OCI-LY1 (cell line): ENCODE measurements at regions not wholly inside any gene's neighbourhood (a gene's known extent, or its start where the extent isn't known, plus 50 kb on each side); places are given as distances from the start of the nearest gene placed in this dataset.

ENCODE experiments used
- H2AFZ ChIP-seq: fragments of 200-600 bp; sonication (generic), shearing (Covaris generic); 2 replicates; pipeline ENCODE4 v1.6.0; 2014; ENCODE audit warnings: antibody characterized with exemption, mild to moderate bottlenecking, low read length
- H3F3A ChIP-seq: fragments of 200-600 bp; sonication (generic), shearing (Covaris generic); 2 replicates; pipeline ENCODE4 v1.6.0; 2014; ENCODE audit warnings: mild to moderate bottlenecking, antibody characterized with exemption, low read length, moderate library complexity; ENCODE audit not compliant: insufficient read depth
- H3K27ac ChIP-seq: fragments of 200-600 bp; sonication (generic); 2 replicates; pipeline ENCODE4 v1.5.1; 2014; ENCODE audit warnings: low read length, mixed run types, mild to moderate bottlenecking, low read depth; ENCODE audit not compliant: poor library complexity, severe bottlenecking
- H3K27me3 ChIP-seq: fragments of 200-600 bp; sonication (generic); 2 replicates; pipeline ENCODE4 v1.6.0; 2014; ENCODE audit warnings: antibody characterized with exemption, mild to moderate bottlenecking, low read length, moderate library complexity; ENCODE audit not compliant: insufficient read depth
- H3K36me3 ChIP-seq: fragments of 200-600 bp; sonication (generic); 2 replicates; pipeline ENCODE4 v1.6.1; 2014; ENCODE audit warnings: mild to moderate bottlenecking, antibody characterized with exemption, low read length, moderate library complexity, mixed read lengths; ENCODE audit not compliant: insufficient read depth
- H3K4me1 ChIP-seq: fragments of 200-600 bp; sonication (generic); 2 replicates; pipeline ENCODE4 v1.5.1; 2014; ENCODE audit warnings: mild to moderate bottlenecking, low read length, moderate library complexity; ENCODE audit not compliant: insufficient read depth, severe bottlenecking
- H3K4me2 ChIP-seq: fragments of 200-600 bp; sonication (generic), shearing (Covaris generic); 2 replicates; pipeline ENCODE4 v1.6.1; 2014; ENCODE audit warnings: low read length
- H3K4me3 ChIP-seq: fragments of 200-600 bp; sonication (generic); 2 replicates; pipeline ENCODE4 v1.5.1; 2014; ENCODE audit warnings: low read length, low read depth, mild to moderate bottlenecking, mixed read lengths; ENCODE audit not compliant: poor library complexity, severe bottlenecking
- H3K79me2 ChIP-seq: fragments of 200-600 bp; shearing (Covaris generic); 2 replicates; pipeline ENCODE4 v1.6.1; 2016; ENCODE audit warnings: mixed run types, low read length, mixed read lengths; ENCODE audit not compliant: insufficient read depth
- H3K9ac ChIP-seq: fragments of 200-600 bp; sonication (generic), shearing (Covaris generic); 2 replicates; pipeline ENCODE4 v1.6.1; 2014; ENCODE audit warnings: mild to moderate bottlenecking, low read length, mixed read lengths
- H3K9me2 ChIP-seq: fragments of 200-600 bp; sonication (generic), shearing (Covaris generic); 2 replicates; pipeline ENCODE4 v1.6.1; 2014; ENCODE audit warnings: low read depth, mild to moderate bottlenecking, low read length, mixed read lengths
- H3K9me3 ChIP-seq: fragments of 200-600 bp; shearing (Covaris generic); 2 replicates; pipeline ENCODE4 v1.6.1; 2014; ENCODE audit warnings: low read length, mixed read lengths
- H4K20me1 ChIP-seq: fragments of 200-600 bp; sonication (generic), shearing (Covaris generic); 2 replicates; pipeline ENCODE4 v1.6.0; 2016; ENCODE audit warnings: mild to moderate bottlenecking, low read length; ENCODE audit not compliant: insufficient read depth
- CTCF ChIP-seq: fragments of 200-600 bp; sonication (generic), shearing (Covaris generic); IDR thresholded peaks from 2 replicates; pipeline ENCODE4 v1.5.1; 2017; ENCODE audit warnings: mild to moderate bottlenecking, antibody characterized with exemption, low read length, moderate library complexity, mixed read lengths
- EZH2 ChIP-seq: fragments of 200-600 bp; sonication (generic), shearing (Covaris generic); IDR thresholded peaks from 2 replicates; pipeline ENCODE4 v1.8.0; 2017; ENCODE audit warnings: borderline replicate concordance, mixed run types, mild to moderate bottlenecking, antibody characterized with exemption, low read length, moderate library complexity, mixed read lengths

DNA sequence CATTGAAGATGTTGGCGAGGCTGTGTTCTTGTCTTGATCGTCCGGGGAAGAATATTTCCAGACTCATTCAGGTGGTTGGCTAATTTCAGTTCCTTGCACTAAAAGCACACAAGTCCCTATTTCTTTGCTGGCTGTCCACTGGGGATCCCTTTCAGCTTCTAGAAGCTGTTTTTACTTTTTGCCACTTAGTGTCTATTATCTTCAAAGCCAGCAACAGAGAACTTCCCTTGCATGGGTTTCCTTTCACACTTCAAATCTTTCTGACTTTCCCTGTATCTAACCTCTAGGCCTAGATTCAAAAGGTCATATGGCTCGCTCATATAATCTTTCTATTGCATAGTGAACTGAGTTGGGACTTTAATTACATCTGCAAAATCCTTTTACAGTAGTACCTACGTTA is 215.3 kb upstream of the PCDH9 start:
- no peaks in the 10 kb centered on the region for H3K4me1 ChIP-seq
- no peaks in the 10 kb centered on the region for H4K20me1 ChIP-seq
- no peaks in the 10 kb centered on the region for H3F3A ChIP-seq
- H3K27me3 ChIP-seq: no peaks in the 10 kb centered on the region
- H3K4me3 ChIP-seq: no peak overlapping the region
- H3K27ac ChIP-seq: no peak overlapping the region
- no peaks in the 10 kb centered on the region for H3K9me2 ChIP-seq
- no peaks in the 10 kb centered on the region for H3K9me3 ChIP-seq
- no peak overlapping the region for H3K4me2 ChIP-seq
- H3K36me3 ChIP-seq: no peaks in the 10 kb centered on the region
- H3K79me2 ChIP-seq: no peaks in the 10 kb centered on the region
- H3K9ac ChIP-seq: no peak overlapping the region
- TF ChIP-seq EZH2 (no peak), CTCF (no peak)
- H2AFZ ChIP-seq: no peak overlapping the region

DNA sequence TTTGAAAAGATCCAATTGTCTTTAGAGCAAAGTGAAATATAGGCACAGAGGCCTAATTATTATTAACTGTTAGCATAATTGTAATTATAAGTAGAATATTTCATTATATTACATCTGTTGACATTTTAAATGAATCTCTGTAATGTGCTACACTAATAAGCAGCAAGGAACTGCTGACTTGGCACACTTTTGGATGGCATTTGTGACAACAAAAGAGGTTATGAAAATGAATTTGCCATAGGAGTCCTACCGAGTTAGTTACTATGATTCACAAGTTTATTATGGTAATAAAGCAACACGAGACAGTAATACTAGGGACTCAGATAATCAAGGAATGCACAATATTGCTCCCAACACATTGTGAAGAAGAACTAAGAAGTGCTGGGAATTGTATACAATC is 213.8 kb upstream of the PCDH9 start:
- Histone ChIP-seq H3K4me2 (no peak overlapping the region), H3K36me3 (no peaks in the 10 kb centered on the region), H2AFZ (no peak overlapping the region), H3K4me1 (no peaks in the 10 kb centered on the region), H3K4me3 (no peak overlapping the region), H4K20me1 (no peaks in the 10 kb centered on the region), H3K27me3 (no peaks in the 10 kb centered on the region), H3K79me2 (no peaks in the 10 kb centered on the region), H3K27ac (no peak overlapping the region), H3K9ac (no peak overlapping the region), H3K9me3 (no peaks in the 10 kb centered on the region), H3K9me2 (no peaks in the 10 kb centered on the region), H3F3A (no peaks in the 10 kb centered on the region)
- TF ChIP-seq EZH2 (no peak), CTCF (no peak)

DNA sequence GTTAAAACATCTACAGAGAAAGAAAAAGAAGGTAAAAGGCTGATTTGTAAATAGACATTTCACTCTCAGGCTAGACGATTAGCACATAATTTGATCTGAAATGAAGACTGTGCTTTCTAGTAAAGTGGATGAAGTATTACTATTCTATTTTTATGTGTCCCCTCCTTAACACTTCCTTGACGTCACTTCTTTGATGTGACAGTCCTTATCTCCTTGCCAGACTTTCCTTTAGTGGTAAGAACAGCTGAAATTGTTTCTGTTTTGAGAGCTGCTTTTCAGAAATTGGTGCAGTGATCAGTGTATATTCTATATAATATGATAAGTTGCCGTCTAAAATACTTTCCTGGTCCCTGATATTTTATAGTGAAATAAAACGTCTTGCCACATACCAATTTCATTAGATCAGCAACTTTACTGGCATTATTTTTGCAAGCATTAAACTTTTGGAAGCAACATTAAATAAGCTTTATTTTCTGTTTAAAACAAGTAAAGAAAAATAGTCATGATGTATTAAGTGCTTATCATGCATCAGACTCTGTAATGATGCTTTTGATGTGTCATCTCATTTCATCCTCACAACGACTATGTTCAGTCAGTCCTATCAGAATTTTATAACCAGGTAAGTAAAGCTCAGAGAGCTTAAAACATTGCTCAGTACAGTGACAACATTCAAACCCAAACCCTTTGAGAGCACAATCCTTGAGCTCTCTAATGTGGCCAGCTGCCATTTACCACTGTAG is 210.3 kb upstream of the PCDH9 start:
- Histone ChIP-seq H3K9me2 (no peaks in the 10 kb centered on the region), H3K27me3 (no peaks in the 10 kb centered on the region), H3K27ac (no peak overlapping the region), H3F3A (no peaks in the 10 kb centered on the region), H3K79me2 (no peaks in the 10 kb centered on the region), H3K36me3 (no peaks in the 10 kb centered on the region), H3K4me2 (no peak overlapping the region), H3K9me3 (no peaks in the 10 kb centered on the region), H3K4me1 (no peaks in the 10 kb centered on the region), H4K20me1 (no peaks in the 10 kb centered on the region), H3K9ac (no peak overlapping the region), H2AFZ (no peak overlapping the region), H3K4me3 (no peak overlapping the region)
- TF ChIP-seq CTCF (no peak), EZH2 (no peak)
